HepG2 (cell line): ENCODE measurements at regions not wholly inside any gene's neighbourhood (a gene's known extent, or its start where the extent isn't known, plus 50 kb on each side); places are given as distances from the start of the nearest gene placed in this dataset.
"Not testable (repeated sequence)": the region's sequence is repeated elsewhere in the genome, so short reads cannot be mapped to it uniquely, and the experiment has no call there.

ENCODE experiments used
- ATAC-seq: fragments of 200-7000 bp; cut with Tn5 transposase; 3 replicates; pipeline ENCODE4 v1.9.1; 2020; ENCODE audit warnings: mild to moderate bottlenecking, moderate library complexity
- BruUV-seq: library from RNA; stranded (reverse); fragments of 400-500 nt; replicated peaks from 2 replicates; lab custom pipeline; 2021; lab: Mats Ljungman, UMichigan
- CTCF ChIA-PET: fragments of 300-600 bp; formaldehyde crosslinking; extraction: SDS; loops from one replicate; lab custom pipeline; 2021; ENCODE audit warnings: low total read pairs, inconsistent platforms, low intra/inter-chr PET ratio; lab: Yijun Ruan, JAX
- POLR2A ChIA-PET: fragments of 350-600 bp; sonication (Branson Sonifier 250); formaldehyde crosslinking; loops from one replicate; lab custom pipeline; 2020; ENCODE audit warnings: antibody characterized with exemption, inconsistent platforms; lab: Yijun Ruan, JAX
- DNase-seq: peaks from one replicate; pipeline ENCODE4 v3.0.0-alpha.2; 2015; ENCODE audit warnings: low spot score
- FAIRE-seq: peaks from 3 replicates; lab custom pipeline; 2011; peaks lifted over from hg19 to GRCh38; lab: Jason Lieb, UNC
- H2AFZ ChIP-seq: one replicate; pipeline ENCODE4 v1.6.1; 2011; ENCODE audit warnings: low read length, inconsistent platforms
- H3K27ac ChIP-seq: fragments of 300-600 bp; 3 replicates; pipeline ENCODE4 v1.8.0; 2011; ENCODE audit warnings: mixed run types, mild to moderate bottlenecking, mixed read lengths, low read length, inconsistent platforms; ENCODE audit not compliant: insufficient read depth; ENCODE audit errors: extremely low read length
- H3K27me3 ChIP-seq, 2 experiments: fragments of 200-600 bp in 1 of 2; 2 replicates in 1 of 2; 3 replicates in 1 of 2; pipeline versions ENCODE4 v1.6.0 to v1.8.0; 2011; ENCODE audit warnings: low read length in 2 of 2, mild to moderate bottlenecking in 2 of 2, moderate library complexity in 2 of 2, inconsistent platforms in 1 of 2; ENCODE audit not compliant: insufficient read depth in 2 of 2, control insufficient read depth in 1 of 2
- H3K36me3 ChIP-seq, 2 experiments: fragments of 200-600 bp in 1 of 2; replicated peaks in 1 of 2; 2 replicates in 1 of 2; 3 replicates in 1 of 2; pipeline versions ENCODE4 v1.5.1 to v1.8.0; 2011; ENCODE audit warnings: low read length in 2 of 2, inconsistent platforms in 1 of 2; ENCODE audit not compliant: insufficient read depth in 2 of 2, control insufficient read depth in 1 of 2
- H3K4me1 ChIP-seq: 2 replicates; pipeline ENCODE4 v1.5.1; 2012; ENCODE audit warnings: low read length, inconsistent platforms; ENCODE audit not compliant: insufficient read depth
- H3K4me2 ChIP-seq: 2 replicates; pipeline ENCODE4 v1.6.0; 2011; ENCODE audit warnings: low read depth, low read length, inconsistent platforms
- H3K4me3 ChIP-seq, 3 experiments: fragments of 200-600 bp in 1 of 3; sonication (generic), shearing (Covaris generic) in 1 of 3; replicated peaks in 1 of 3; 2 replicates each; pipeline ENCODE4 v1.5.1; 2011 to 2016; ENCODE audit warnings: low read length in 3 of 3, inconsistent platforms in 2 of 3, low read depth in 2 of 3, mild to moderate bottlenecking in 2 of 3, control low read depth in 1 of 3, mixed read lengths in 1 of 3; ENCODE audit not compliant: insufficient read depth in 1 of 3
- H3K79me2 ChIP-seq: one replicate; pipeline ENCODE4 v1.6.1; 2011; ENCODE audit warnings: low read length, inconsistent platforms; ENCODE audit not compliant: insufficient read depth
- H3K9ac ChIP-seq: 2 replicates; pipeline ENCODE4 v1.6.0; 2011; ENCODE audit warnings: mild to moderate bottlenecking, low read depth, low read length, inconsistent platforms; ENCODE audit not compliant: insufficient read depth
- H3K9me3 ChIP-seq: 2 replicates; pipeline ENCODE4 v1.5.1; 2012; ENCODE audit warnings: mild to moderate bottlenecking, low read length
- H4K20me1 ChIP-seq: 2 replicates; pipeline ENCODE4 v1.6.0; 2011; ENCODE audit warnings: inconsistent platforms, mild to moderate bottlenecking, low read length, moderate library complexity; ENCODE audit not compliant: insufficient read depth
- ZFP90 ChIP-seq: sonication (generic); formaldehyde crosslinking; IDR thresholded peaks from 2 replicates; pipeline ENCODE4 v1.8.0; 2022; ENCODE audit warnings: missing genetic modification reagents, mild to moderate bottlenecking, inconsistent platforms, borderline replicate concordance
- ZNF816 ChIP-seq: sonication (generic); formaldehyde crosslinking; IDR thresholded peaks from 2 replicates; pipeline ENCODE4 v1.8.0; 2022; ENCODE audit warnings: missing genetic modification reagents, mild to moderate bottlenecking, borderline replicate concordance
- WGBS: methylation state at CpG from one replicate; pipeline ENCODE4 v1.1.6; 2017; ENCODE audit warnings: low lambda C conversion rate; 5-methylcytosine and 5-hydroxymethylcytosine counted together
- in situ Hi-C: cut with HindIII; loops from 2 replicates; pipeline ENCODE4 v1.10.0; 2017; ENCODE audit warnings: low pct_unique_long_range_greater_than_20kb; ENCODE audit not compliant: extremely low pct_ligation_motif_present
- intact Hi-C: fragments of 100-400 bp; cut with micrococcal nuclease; formaldehyde crosslinking; loops from one replicate; pipeline ENCODE4 v1.10.0; 2022; ENCODE audit not compliant: unreplicated experiment
- TF ChIP-seq, protein P1 (sequence below): fragments of 450-650 bp; IDR thresholded peaks from 2 replicates; pipeline ENCODE4 v1.6.1; 2017; ENCODE audit warnings: mild to moderate bottlenecking

DNA sequence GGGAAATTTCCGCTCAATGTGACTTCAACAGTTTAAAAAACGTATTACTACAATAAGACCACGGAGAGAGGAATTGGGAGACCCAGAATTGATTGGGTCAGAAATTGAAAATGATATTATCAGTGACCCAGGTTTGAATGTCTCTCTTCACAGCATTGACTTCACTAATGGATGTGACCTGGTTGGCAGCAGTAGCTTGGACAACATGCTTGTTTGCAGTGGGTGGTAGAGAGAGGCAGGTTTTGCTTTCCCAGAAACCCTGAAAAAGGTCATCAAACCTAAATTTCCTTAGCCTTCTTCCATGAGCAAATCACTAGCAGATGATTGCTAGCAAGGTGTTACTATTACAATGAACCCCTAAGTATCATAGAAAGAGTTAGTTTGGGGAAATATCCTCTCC is 89.7 kb upstream of the ANTXRL start (continued):
- TF ChIP-seq, protein P1, sequence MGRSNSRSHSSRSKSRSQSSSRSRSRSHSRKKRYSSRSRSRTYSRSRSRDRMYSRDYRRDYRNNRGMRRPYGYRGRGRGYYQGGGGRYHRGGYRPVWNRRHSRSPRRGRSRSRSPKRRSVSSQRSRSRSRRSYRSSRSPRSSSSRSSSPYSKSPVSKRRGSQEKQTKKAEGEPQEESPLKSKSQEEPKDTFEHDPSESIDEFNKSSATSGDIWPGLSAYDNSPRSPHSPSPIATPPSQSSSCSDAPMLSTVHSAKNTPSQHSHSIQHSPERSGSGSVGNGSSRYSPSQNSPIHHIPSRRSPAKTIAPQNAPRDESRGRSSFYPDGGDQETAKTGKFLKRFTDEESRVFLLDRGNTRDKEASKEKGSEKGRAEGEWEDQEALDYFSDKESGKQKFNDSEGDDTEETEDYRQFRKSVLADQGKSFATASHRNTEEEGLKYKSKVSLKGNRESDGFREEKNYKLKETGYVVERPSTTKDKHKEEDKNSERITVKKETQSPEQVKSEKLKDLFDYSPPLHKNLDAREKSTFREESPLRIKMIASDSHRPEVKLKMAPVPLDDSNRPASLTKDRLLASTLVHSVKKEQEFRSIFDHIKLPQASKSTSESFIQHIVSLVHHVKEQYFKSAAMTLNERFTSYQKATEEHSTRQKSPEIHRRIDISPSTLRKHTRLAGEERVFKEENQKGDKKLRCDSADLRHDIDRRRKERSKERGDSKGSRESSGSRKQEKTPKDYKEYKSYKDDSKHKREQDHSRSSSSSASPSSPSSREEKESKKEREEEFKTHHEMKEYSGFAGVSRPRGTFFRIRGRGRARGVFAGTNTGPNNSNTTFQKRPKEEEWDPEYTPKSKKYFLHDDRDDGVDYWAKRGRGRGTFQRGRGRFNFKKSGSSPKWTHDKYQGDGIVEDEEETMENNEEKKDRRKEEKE: no peak
- TF ChIP-seq, all 625 proteins: peak for 0

DNA sequence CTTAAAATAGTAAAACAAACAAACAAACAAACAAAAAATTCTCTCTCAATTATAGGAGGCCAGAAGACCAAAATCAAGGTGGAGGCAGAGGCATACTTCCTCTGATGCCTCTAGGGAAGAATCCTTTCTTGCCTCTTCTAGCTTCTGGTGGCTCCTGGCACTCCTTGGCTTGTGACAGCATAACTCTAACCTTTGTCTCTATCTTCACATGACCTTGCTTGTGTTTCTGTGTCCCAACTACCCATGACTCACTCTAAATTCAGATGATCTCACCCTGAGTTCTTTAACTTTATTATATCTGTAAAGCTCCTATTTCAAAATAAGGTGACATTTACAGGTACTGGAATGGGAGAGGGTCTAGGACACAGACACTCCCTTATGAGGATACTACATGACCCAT is 88.3 kb upstream of the ANTXRL start:
- no peak for ATAC-seq
- Histone ChIP-seq H4K20me1 (no peaks in the 10 kb centered on the region), H3K36me3 (no peaks in the 10 kb centered on the region), H2AFZ (no peak overlapping the region), H3K27me3 (no peaks in the 10 kb centered on the region), H3K4me3 (no peak overlapping the region), H3K9ac (no peak overlapping the region), H3K27ac (no peak overlapping the region), H3K9me3 (no peaks in the 10 kb centered on the region), H3K4me1 (no peaks in the 10 kb centered on the region), H3K79me2 (no peaks in the 10 kb centered on the region), H3K4me2 (no peak overlapping the region)
- TF ChIP-seq ZFP90 (CRISPR knock-in tag) (no peak), ZNF816 (no peak)
- no TSS peak for BruUV-seq
- intact Hi-C loops (no loop called here), in situ Hi-C loops (no loop called here)
- ChIA-PET CTCF (no interaction called here), POLR2A (no interaction called here)
- DNase-seq: no peak
- FAIRE-seq: no peak

DNA sequence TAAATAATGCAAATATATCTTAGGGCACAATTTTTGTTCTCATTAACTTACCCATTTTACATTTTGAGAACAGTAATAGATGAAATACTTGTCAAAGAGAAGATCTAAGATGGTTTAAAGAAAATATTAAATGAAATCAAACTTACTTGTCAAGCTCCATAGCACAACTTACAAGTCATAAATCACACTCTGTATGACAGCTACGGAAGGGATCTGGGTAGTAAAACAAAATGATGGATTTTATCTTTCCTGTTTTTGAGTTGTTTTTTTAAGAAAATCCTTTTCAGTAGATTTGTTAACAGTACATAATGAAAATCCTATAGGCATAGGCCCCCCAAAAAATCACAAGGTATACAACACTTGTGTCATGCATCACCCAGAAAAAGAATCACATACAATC is 84.4 kb upstream of the ANTXRL start:
- DNase-seq, H3K27ac ChIP-seq, H3K9ac ChIP-seq, H3K4me2 ChIP-seq, CTCF ChIA-PET, H3K36me3 ChIP-seq, H2AFZ ChIP-seq, H3K27me3 ChIP-seq, H3K4me1 ChIP-seq, H3K4me3 ChIP-seq, ATAC-seq, in situ Hi-C loops, H3K9me3 ChIP-seq, intact Hi-C loops, BruUV-seq, H3K79me2 ChIP-seq, FAIRE-seq, POLR2A ChIA-PET, H4K20me1 ChIP-seq: not testable (repeated sequence)
- 3% methylated on average over 1 of the region's 1 CpG for WGBS

DNA sequence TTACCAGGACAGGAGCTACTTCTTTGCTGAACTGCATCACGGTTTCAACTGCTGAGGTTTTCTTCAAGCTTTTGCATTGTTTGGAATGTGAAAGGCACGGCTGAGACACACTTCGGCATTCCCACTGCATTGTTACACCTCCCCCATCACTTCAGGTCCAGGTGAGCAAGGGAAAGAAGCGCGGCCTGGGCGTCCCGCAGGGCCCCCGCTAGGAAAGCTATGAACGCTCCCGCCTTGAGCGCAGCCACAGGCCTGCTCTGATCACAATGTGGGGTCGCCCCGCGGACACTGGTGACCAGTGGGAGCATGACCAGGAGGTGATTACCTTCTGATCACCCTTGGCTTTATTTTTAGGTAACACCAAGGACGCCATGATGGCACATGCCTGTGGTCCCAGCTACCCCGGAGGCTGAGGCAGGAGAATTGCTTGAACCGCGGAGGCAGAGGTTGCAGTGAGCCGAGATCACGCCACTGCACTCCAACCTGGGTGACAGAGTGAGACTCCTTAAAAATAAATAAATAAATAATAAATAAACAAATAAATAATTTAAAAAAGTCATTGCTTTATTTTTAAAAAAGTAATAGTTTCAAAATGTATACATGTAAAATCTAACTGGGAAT is 82.2 kb upstream of the ANTXRL start:
- H3K27ac ChIP-seq, H2AFZ ChIP-seq, H3K4me3 ChIP-seq, DNase-seq, H3K36me3 ChIP-seq, H3K9ac ChIP-seq, H3K79me2 ChIP-seq, H4K20me1 ChIP-seq, BruUV-seq, H3K9me3 ChIP-seq, H3K4me2 ChIP-seq, FAIRE-seq, in situ Hi-C loops, POLR2A ChIA-PET, CTCF ChIA-PET, H3K27me3 ChIP-seq, ATAC-seq, intact Hi-C loops, H3K4me1 ChIP-seq: not testable (repeated sequence)
- WGBS: 59% methylated on average over 20 of the region's 20 CpGs
